ENCODE measurements at regions not wholly inside any gene's neighbourhood (a gene's known extent, or its start where the extent isn't known, plus 50 kb on each side); places are given as distances from the start of the nearest gene placed in this dataset.
A peak's percentile ranks its signal among the peaks of the same experiment; 100 is the strongest.
"Not testable (repeated sequence)": the region's sequence is repeated elsewhere in the genome, so short reads cannot be mapped to it uniquely, and the experiment has no call there.

DNA sequence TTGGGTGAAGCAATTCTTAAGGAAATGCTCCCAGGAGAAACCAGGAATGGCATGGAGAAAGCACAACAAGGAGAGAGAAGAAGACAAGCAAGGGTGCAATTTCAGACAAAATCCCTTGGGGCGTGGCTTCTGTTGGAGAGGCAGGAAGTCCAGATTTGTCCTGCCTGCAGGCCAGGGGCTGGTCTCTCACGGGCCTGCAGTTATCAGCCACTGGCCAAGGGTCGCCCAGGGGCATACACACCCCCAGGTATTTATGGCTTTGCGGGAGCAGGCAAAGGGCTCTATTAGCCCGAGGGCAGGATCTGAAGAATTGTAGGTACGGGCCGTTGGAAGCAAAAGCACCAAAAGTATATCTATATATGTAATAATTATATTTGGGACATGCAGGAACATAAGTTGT, 87.7 kb downstream of the IYD start:
- DNase-seq = no peak

DNA sequence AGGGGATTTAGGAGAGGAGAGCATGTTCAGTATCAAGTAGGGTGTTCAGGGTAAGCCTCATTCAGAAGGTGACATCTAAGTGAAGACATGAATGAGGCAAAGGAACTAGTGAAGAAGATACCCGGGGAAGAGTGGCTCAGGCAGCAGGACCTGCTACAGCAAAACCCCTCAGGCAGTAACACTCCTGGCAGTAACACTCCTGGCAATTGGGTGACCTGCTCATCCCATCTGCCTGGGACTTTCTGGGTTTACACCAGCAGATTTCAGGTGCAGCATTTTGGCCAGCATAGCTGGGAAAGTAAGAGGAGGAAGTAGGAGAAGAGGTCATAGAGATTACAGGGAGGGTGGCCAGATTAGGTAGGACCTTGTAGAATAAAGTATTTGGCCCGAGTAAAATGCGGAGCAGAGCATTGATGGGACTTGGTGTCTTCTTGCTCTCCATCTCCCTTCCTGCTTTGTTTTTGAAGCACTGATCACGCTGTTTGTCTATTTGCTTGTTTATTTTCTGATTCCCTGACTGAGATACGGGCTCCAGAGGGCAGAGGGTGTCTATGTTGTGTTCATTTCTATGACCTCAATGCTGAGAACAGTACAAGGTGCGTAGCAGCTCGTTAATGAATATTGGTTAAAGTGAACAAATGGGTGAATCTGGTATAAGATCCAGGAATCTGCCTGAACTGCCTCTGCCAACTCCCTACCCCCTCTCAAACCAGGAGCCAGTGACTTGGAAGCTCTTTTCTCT, 88.3 kb downstream of the IYD start:
- no peak for DNase-seq

DNA sequence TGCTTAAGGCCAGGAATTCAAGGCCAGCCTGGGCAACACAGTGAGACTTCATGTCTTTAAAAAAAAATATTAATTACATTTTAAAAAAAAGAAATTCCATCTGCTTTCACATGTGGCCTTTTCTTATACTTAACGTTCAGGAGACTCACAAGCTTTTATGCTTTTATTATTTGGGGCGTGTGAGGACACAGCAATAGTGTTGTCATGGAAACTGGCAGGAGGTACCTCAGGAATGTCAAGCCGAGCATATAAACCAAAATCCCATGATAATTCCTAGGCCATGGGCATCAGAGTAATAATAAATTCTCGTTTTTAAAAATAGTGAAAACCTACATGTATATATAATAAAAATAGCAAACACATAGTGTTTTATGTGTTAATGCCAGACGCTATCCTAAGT, 89.8 kb downstream of the IYD start:
- no peak for DNase-seq

DNA sequence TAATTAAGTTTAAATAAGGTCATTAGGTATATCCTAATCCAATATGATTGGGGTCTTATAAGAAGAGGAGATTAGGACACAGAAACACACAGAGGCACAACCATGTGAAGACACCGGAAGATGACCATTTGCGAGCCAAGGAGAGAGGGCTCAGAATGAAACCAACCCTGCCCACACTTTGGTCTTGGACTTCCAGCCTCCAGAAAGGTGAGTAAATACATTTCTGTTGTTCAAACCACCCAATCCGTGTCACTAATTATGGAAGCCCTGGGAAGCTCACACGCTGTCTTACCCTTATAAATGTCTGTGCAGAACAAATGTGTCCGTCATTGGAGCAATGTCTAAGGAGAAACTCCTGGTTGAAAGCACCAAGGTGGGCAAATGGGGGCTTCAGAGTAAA, 95.0 kb downstream of the IYD start:
- no peak for DNase-seq

DNA sequence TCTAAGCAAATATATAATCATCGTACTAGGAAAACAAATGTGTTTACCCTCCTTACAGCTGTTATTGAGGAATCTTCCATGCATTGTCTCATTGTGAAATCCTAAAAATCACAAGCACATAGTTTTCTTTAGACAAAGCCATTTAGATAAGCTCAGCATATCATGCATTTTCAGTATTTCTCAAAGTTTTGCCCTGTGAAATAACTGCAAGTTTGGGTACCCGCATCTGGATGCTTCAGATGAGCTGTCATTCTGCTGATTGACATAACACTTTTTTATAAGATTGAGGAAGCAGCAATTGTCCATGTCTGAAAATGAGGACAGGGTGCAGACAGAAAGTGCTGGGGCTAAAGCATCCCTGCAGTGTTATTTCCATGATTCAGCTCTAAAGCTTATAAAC, 96.2 kb downstream of the IYD start:
- DNase-seq = no peak

DNA sequence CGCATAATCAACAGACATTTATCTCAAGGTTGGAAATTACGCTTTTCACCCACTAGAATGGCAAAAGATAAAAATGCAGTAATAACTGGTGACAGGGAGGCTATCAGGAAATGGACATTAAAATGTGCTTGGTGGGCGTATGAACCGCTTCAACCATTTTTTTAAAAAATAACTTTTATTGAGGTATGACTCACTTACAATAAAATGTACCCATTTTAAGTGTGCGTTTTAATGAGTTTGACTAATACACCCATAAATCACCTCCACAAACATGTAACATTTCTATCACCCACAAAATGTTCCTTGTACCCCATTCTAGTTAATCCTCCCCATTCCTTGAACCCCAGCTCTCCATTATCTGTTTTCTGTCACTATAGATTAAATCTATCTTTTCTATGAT, 96.8 kb downstream of the IYD start:
- no peak for DNase-seq

DNA sequence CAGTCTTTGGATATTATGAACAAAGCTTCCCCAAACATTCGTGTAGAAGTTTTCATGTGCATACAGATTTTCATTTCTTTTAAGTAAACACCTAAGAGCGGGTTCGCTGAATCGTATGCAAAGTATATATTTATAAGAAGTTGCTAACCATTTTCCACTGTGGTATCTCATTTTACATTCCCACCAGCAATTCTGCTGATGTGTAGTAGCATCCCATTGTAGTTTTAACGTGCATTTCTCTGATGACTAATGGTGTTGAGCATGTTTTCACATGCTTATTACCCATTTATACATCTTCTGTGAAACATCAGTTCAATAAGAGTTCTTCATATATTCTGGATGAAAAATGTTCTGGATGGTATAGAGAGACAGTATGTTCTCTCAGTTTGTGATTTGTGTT, 97.4 kb downstream of the IYD start:
- peak; percentile 32 for DNase-seq

DNA sequence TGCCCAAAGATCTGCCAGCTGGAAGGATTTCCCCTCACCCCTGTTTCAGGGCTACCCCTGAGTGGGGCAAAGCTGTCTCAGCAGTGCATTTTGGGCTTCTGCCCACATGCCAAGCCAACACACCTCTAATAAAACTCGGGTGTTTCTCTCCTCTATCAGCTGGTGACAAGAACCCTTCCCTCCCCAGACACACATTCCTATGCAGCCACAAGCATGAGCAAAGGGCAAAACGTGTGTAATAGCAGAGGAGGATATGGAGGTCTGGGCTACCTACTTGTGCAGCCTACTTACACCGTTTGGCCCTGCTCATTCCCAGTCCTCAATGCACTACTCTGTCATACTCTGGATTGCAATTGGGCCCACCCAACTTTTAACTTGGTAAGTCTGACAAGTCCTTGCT, 101.3 kb downstream of the IYD start:
- DNase-seq = no peak

DNA sequence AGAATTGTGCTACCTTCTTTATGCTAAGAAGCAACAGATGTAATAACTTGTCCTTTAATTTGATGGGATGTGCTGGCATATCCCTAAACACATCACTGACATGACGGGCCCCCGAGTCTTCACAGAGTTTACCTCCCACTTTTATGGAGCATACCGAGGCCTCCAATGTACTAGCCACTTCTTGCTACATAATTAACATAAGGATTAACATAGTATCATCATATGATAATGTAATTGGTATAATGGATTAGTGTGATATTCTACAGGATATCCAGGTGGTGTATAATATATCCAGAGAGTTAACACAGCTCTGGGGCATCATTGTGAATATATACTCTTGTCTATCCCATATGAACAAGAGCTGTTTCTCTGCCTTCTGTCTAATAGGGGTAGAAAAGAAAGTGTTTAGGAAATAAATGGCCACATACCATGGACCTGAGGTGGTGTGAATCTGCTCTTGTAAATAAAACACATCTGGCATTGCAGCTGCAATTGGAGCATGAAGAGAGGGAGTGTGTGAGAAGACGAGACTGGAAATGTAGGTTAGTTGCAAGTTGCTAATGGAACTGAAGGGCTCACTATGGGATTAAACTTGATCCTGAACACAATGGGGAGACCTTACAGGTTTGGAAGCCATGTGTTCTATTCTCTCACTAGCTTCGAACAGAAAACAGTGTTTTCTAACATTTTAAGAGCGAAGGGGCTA, 102.3 kb downstream of the IYD start:
- no peak for DNase-seq

DNA sequence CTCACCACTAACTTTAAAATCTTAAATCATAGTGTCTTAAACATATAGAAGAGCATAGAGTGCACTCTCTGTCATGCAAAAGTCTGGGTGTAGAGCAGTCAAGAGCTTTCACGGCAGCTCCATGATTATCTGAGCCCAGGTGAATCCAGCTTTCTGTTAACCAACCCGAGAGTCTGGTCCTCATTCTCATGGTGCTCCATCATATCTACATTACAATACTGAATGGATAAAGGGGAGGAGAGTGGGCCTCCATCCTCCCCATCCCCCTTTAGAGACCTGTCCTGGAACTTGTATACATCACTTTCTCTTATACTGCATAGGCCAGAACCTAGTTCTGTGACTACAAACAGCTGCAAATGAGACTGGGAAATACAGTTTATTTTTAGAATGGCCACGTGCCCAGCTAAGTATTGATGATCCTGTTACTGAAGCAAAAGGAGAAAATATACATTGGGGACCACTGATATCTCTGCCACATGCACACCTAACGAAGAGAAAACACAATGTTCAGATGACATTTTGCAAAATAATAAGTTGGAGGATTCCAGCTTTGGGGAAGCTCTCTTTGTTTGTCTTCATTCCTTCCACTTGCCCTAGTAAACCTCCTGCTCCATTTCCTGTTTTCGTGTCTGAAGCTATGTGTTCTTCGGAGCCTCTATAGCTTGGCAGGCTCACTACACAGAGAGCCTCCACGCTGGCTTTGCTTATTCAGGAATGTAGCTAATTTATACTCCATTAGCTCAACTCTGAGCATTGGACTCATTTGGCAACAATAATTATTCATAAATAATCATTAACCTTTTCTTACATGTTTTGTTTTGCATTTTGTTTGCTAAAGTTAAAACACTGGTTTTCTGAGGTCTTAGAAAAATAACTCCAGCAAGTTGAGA, 110.1 kb downstream of the IYD start:
- no peak for DNase-seq

DNA sequence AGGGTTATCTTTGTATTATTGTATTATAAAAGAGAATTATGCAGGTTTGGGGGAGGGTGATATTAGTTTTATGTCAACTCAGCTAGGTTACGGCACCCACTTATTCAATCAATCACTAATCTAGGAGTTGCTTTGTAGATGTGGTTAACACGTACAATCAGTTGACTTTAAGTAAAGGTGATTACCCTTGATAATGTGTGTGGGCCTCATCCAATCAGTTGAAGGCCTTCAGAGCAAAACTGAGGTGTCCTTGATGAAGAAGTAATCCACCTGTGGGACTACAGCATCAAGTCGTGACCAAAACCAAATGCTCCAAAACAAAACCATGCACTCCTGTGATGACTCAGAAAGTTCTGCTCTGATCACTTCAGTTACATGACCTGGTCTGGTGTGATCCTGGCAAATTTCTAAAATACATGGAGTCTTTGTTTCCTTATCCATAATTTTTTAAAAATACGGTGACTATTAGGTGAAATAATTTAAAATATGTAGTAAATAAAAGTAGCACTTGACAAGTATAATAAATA, 114.1 kb downstream of the IYD start:
- no peak for DNase-seq

DNA sequence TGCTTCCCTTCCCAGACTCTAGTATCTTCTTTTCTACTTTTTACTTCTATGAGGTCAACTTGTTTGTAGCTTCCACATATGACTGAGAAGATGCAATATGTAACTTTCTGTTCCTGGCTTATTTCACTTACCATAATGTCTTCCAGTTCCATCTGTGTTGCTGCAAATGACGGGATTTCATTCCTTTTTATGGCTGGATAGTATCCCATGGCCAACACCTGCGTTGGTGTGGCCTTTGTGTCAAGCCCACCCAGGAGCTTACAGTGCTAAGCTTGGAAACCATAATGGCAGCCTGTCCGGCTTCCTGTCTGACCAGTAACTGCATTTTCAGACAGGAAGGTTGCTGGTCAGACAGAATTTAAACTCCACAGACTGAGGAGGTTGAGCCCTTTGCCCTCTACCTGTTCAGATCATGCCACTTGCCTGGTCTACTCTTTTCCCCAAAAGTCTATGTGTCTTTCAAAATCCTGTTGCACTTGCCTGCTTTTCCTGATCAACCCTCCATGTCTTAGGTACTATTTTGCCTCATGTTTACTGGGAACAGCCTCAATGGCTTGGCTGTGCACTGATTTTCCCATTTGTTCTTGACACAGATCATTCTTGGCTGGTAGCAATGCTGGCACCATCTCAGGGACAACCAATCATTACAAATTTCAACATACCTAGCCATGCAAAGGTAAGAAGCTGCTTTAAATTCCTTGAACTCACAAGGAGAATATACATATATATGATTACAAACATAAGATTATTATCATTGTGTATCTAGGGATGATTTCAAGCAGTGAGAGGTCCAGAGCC, 114.3 kb upstream of the PLEKHG1 start:
- no peak for DNase-seq

DNA sequence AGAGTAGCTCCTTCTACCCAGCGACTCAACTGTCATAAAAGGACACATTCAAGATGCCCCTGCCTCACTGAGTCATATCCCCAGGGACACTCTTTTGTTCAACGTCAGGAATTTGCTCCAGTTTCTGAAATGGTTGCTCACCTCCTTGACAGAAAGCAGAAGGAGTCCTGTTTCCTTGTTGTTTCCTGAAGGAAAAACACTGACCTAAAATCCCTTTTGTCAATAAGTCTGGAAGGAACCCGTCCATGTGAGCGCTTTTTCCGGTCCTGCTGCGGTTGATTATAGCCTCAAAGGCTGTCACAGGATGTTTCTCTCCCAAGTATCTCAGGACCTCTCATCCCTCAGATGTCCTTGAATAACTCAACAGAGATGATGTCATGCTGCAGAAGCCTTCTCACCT, 113.6 kb upstream of the PLEKHG1 start:
- no peak for DNase-seq

DNA sequence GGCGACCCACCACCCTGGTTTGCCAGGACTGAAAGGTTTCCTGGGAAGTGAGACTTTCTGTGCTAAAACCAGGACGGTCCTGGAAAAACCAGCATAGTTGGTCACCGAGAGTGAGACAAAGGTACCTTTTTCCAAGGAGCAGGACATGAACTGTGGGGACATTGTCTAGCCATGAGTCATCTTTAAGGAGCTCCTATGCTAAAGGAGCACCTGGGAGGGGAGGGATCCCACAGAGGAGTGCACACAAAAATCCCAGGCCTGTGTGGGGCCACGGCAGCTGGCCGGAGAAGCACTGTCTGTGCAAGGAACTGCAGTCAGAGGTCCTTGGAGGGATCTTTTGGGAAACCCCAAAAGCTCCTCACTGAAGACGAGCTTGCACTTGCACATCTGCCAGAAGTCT, 109.1 kb upstream of the PLEKHG1 start:
- no peak for DNase-seq

DNA sequence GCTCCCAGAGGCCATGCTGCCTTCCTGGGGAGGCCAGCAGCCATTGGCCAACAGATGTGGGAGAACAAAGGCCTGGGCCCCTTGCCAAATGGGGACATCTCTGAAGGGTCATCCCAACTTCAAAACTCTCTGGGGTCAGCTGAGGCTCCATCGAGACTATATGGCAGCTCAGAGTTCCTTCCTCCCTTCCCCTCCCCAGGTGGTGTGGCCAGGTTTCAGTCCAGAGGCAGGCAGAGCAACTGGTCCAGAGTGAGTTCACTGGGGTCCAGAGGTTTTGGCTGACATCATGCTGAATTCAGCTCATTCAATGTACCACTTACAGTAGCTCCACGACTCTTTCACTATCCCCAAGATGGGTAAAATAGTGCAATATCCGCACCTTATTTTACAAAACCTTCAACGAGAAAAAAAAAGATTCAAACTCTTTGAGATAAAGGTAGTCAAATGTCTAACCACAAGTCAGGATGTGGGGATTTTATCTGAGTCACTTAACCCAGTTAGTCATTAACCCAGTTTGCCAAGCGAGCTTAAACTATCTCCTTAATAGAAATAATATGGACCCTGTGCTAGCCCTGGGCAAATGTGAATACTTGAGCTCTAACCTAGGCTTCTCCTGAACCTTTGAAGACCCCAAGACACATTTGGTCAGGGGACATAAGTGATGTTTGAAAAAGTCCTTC, 108.4 kb upstream of the PLEKHG1 start:
- no peak for DNase-seq

DNA sequence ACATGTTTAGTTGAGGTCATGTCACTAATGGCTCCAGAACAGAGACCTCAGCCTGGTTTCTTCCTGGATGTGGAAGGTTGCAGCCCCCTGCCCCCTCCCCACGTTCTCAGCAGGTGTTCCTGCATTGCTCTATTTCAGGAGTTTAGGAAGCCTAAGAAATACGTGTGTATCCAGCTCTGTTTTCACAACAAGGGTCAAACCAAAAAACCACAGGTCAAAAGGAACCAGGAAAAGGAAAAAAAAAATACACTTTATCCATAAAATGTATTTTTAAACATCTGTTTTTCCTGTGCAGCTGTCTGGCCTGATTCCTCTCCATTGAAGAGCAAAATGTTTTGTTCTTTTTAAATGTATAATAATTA, 107.9 kb upstream of the PLEKHG1 start:
- no peak for DNase-seq

DNA sequence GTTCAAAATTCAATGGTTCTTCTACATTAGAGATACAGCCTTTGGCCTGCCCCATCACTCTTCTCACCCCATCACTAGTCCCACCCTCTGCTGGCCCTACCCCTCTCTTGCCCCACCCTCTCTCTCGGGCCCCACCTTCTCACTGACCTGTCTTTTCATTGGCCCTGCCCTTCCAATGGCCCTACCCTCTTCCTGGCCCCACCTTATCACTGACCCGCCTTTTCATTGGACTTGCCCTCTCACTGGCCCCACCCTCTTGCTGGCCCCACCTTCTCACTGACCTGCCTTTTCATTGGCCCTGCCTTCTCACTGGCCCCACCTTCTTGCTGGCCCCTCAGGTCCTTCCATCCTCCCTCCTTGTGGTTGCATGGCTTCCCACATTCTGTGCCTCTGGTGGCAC, 107.2 kb upstream of the PLEKHG1 start:
- no peak for DNase-seq

DNA sequence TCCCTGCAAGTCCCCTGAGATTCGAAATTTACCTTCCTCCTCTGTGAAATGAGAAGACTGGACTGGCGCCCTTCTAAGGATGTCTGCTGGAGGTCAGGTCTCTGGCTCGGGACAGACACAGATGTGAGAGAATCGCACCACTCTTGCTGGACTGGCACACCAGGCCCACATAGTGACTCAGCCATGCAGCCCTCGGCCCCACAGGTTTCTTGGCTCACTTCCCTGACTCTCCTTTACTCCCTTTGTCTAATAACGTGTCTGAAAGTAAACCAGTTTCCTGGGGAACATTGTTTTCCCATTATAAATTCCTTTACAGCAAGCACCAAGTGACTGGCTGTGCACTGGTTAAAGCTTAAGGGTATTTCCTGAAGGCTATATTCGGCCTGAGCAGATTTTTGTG, 106.7 kb upstream of the PLEKHG1 start:
- no peak for DNase-seq

DNA sequence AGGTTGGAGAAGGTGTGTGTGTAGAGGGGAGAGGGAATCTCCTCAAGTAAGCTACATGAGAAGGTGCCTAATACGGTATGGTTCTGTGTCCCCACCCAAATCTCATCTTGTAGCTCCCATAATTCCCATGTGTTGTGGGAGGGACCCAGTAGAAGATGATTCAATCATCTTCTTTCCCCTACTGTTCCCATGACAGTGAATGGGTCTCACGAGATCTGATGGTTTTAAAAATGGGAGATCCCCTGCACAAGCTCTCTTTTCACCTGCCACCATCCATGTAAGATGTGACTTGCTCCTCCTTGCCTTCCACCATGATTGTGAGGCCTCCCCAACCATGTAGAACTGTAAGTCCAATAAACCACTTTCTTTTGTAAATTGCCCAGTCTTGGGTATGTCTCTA, 106.1 kb upstream of the PLEKHG1 start:
- not testable (repeated sequence) for DNase-seq

DNA sequence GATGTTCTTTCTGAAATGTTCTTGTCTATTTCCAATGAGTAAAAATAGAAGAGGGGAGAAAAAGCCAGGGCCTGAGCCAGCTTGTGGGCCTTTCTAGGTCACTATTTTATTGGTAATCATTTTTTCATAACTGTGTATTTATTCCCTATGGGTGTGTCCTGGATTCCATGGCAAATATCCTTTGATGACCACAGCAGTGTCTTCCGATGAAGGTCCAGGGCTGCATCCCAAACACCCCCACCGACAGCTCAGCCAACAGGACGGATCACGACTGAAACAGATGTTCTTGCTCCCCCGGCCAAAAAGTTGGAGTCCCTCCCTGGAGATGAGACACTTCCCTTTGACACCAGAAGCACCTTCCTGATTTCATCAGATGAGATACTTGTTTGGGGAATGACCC, 105.4 kb upstream of the PLEKHG1 start:
- no peak for DNase-seq

DNA sequence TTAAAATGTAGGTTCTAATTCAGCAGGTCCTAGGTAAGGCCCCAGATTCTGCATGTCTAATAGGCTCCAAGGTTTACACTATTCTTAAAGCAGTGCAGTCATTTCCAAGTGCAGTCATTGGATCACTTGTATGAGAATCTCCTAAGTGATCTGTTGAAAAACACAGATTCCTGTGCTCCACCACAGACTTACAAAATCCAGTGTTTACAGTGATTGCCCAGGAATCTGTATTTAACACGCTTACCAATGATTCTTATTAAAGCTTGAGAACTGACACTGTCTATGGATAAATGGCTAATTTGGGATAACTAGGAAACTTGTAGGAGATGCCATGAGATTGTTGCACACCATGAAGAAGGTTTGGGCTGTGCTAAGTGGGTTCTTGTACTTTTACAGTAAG, 104.6 kb upstream of the PLEKHG1 start:
- no peak for DNase-seq

DNA sequence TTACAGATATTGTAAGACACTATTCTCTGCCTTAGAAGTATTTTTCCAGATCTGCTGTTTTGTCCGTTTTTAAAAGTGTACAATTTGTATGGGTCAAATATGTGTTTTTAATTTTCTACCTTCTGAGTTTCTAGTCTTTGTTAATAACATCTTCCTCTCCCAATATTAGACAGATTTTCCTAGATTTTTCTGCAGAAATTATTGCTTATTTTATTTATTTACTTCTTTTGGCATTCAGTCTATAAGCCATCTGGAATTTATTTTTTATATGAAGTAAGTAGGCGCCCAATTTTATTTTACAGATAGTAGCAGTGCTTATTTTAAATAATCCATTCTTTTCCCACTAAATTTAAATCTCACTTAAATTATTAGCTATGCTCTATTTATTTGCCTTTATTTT, 103.1 kb upstream of the PLEKHG1 start:
- DNase-seq = no peak
